ENCODE measurements at regions not wholly inside any gene's neighbourhood (a gene's known extent, or its start where the extent isn't known, plus 50 kb on each side); places are given as distances from the start of the nearest gene placed in this dataset.

- TF ChIP-seq POLR2A (IDR thresholded peaks at IDR 0.05; ENCODE audit: low read depth) = no peak
- TF ChIP-seq POLR2AphosphoS5 (IDR thresholded peaks at IDR 0.05) = no peak
- TF ChIP-seq EP300 (IDR thresholded peaks at IDR 0.05) = no peak
- TF ChIP-seq CTCF (IDR thresholded peaks at IDR 0.05) = no peak
- no peaks in the 10 kb centered on the region for H3K27me3 ChIP-seq
- H3K4me3 ChIP-seq = no peak overlapping the region
- H3K4me1 ChIP-seq = no peaks in the 10 kb centered on the region
- intact Hi-C loops (cut with DNase I) = no loop called here
- DNase-seq (ENCODE audit: extremely low spot score) = no peak
- no peak overlapping the region for H3K27ac ChIP-seq (replicated peaks in 1 of 4)
- no peaks in the 10 kb centered on the region for H3K36me3 ChIP-seq
- no peaks in the 10 kb centered on the region for H3K9me3 ChIP-seq
Measured at GRCh38 chr12:102781117-102781516, 135.9 kb downstream of the PAH start.

- Histone ChIP-seq H3K4me3 (no peak overlapping the region), H3K4me1 (no peaks in the 10 kb centered on the region), H3K27me3 (peaks cover 0 to 2% (median 0%) of the 10 kb centered on the region in 4 donors), H3K27ac (replicated peaks in 1 of 4) (no peak overlapping the region), H3K9me3 (no peaks in the 10 kb centered on the region), H3K36me3 (no peaks in the 10 kb centered on the region)
- WGBS = 66% methylated on average over 2 of the region's 2 CpGs
- TF ChIP-seq POLR2A (IDR thresholded peaks at IDR 0.05; ENCODE audit: low read depth) (no peak), CTCF (IDR thresholded peaks at IDR 0.05) (no peak), POLR2AphosphoS5 (IDR thresholded peaks at IDR 0.05) (no peak), EP300 (IDR thresholded peaks at IDR 0.05) (no peak)
- no peak for DNase-seq (ENCODE audit: extremely low spot score)
- intact Hi-C loops (cut with DNase I) = no loop called here
Measured at GRCh38 chr12:102776041-102776440, 141.0 kb downstream of the PAH start.

- 15% methylated on average over 6 of the region's 6 CpGs for WGBS
- no peaks in the 10 kb centered on the region for H3K36me3 ChIP-seq
- intact Hi-C loops (cut with DNase I) = no loop called here
- H3K4me1 ChIP-seq = no peaks in the 10 kb centered on the region
- H3K9me3 ChIP-seq = no peaks in the 10 kb centered on the region
- no peak overlapping the region for H3K27ac ChIP-seq (replicated peaks in 1 of 4)
- DNase-seq (ENCODE audit: extremely low spot score) = no peak
- H3K4me3 ChIP-seq = no peak overlapping the region
- peaks cover 0 to 9% (median 0%) of the 10 kb centered on the region in 4 donors for H3K27me3 ChIP-seq
- no peak for TF ChIP-seq POLR2A (IDR thresholded peaks at IDR 0.05; ENCODE audit: low read depth)
- TF ChIP-seq CTCF (IDR thresholded peaks at IDR 0.05) = peak; percentile 20 to 55 (median 43)
- TF ChIP-seq POLR2AphosphoS5 (IDR thresholded peaks at IDR 0.05) = no peak
- TF ChIP-seq EP300 (IDR thresholded peaks at IDR 0.05) = no peak
Measured at GRCh38 chr12:102769323-102769916, 147.6 kb downstream of the PAH start.

- intact Hi-C loops (cut with DNase I) = no loop called here
- DNase-seq (ENCODE audit: extremely low spot score) = no peak
- Histone ChIP-seq H3K9me3 (no peaks in the 10 kb centered on the region), H3K27me3 (peaks cover 0 to 9% (median 0%) of the 10 kb centered on the region in 4 donors), H3K27ac (replicated peaks in 1 of 4) (no peak overlapping the region), H3K4me3 (no peak overlapping the region), H3K4me1 (no peaks in the 10 kb centered on the region), H3K36me3 (no peaks in the 10 kb centered on the region)
- TF ChIP-seq EP300 (IDR thresholded peaks at IDR 0.05) (no peak), POLR2A (IDR thresholded peaks at IDR 0.05; ENCODE audit: low read depth) (no peak), CTCF (IDR thresholded peaks at IDR 0.05) (no peak), POLR2AphosphoS5 (IDR thresholded peaks at IDR 0.05) (no peak)
- WGBS = 100% methylated on average over 3 of the region's 3 CpGs
Measured at GRCh38 chr12:102766961-102767360, 150.1 kb downstream of the PAH start.

GRCh38 chr12:102765736-102766135 lies 151.3 kb downstream of the PAH start:
- no peak overlapping the region for H3K27ac ChIP-seq (replicated peaks in 1 of 4)
- WGBS = 78% methylated on average over 7 of the region's 7 CpGs
- intact Hi-C loops (cut with DNase I) = no loop called here

More at GRCh38 chr12:102765736-102766135, 151.3 kb downstream of the PAH start:
- Histone ChIP-seq H3K36me3 (no peaks in the 10 kb centered on the region), H3K9me3 (no peaks in the 10 kb centered on the region), H3K4me1 (no peaks in the 10 kb centered on the region), H3K27me3 (peaks cover 0 to 4% (median 0%) of the 10 kb centered on the region in 4 donors), H3K4me3 (no peak overlapping the region)
- DNase-seq (ENCODE audit: extremely low spot score) = no peak
- TF ChIP-seq CTCF (IDR thresholded peaks at IDR 0.05) = no peak
- no peak for TF ChIP-seq POLR2AphosphoS5 (IDR thresholded peaks at IDR 0.05)
- TF ChIP-seq POLR2A (IDR thresholded peaks at IDR 0.05; ENCODE audit: low read depth) = no peak
- no peak for TF ChIP-seq EP300 (IDR thresholded peaks at IDR 0.05)
